ENCODE measurements at regions not wholly inside any gene's neighbourhood (a gene's known extent, or its start where the extent isn't known, plus 50 kb on each side); places are given as distances from the start of the nearest gene placed in this dataset.

GRCh38 chr11:115566180-115566764 is 62.1 kb upstream of the CADM1 start:
- no peak for ATAC-seq
- Histone ChIP-seq H3K4me3 (no peak overlapping the region), H3K9me3 (no peaks in the 10 kb centered on the region), H3K4me2 (no peak overlapping the region), H3K4me1 (no peaks in the 10 kb centered on the region), H3K27ac (no peak overlapping the region)
- no peak for TF ChIP-seq RFX5 (IDR thresholded peaks at IDR 0.05)
- TF ChIP-seq RAD21 (conservative IDR thresholded peaks at IDR 0.05 in 1 of 2, IDR thresholded peaks at IDR 0.05 in 1 of 2) = no peak
- no peak for TF ChIP-seq ZSCAN20 (CRISPR knock-in tag; IDR thresholded peaks at IDR 0.05)
- no peak for TF ChIP-seq ESRRA (IDR thresholded peaks at IDR 0.05; ENCODE audit: borderline replicate concordance, low read length)
- DNase-seq (ENCODE audit: low read depth in 1 of 2, low spot score in 1 of 2) = no peak
- FAIRE-seq = no peak
- WGBS (ENCODE audit: missing lambda C conversion rate) = 69% methylated on average over 9 of the region's 9 CpGs
- POLR2A ChIA-PET = no interaction called here
- CTCF ChIA-PET = no interaction called here

DNA sequence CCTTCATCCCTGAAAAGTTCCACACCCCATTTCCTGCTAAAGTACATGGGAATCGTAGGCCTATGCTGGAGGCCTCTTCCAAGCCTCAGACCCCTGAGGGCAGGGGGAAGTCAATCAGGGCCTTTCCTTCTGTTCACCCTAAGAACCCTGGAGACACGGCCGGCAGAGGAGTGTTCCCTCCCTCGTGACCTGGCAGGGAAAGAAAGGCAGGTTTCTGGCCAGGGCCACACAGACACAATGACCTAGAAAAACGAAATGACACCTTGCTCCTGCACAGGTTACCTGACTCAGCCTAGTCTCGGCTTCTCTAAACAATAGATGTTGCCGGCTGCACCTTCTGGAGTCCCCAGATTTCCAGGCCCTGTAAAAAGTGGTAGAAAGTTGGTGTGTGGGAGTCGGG is 60.6 kb upstream of the CADM1 start:
- no peak overlapping the region for H3K4me2 ChIP-seq
- TF ChIP-seq SREBF2 (IDR thresholded peaks at IDR 0.05) = no peak
- TF ChIP-seq, protein P1, sequence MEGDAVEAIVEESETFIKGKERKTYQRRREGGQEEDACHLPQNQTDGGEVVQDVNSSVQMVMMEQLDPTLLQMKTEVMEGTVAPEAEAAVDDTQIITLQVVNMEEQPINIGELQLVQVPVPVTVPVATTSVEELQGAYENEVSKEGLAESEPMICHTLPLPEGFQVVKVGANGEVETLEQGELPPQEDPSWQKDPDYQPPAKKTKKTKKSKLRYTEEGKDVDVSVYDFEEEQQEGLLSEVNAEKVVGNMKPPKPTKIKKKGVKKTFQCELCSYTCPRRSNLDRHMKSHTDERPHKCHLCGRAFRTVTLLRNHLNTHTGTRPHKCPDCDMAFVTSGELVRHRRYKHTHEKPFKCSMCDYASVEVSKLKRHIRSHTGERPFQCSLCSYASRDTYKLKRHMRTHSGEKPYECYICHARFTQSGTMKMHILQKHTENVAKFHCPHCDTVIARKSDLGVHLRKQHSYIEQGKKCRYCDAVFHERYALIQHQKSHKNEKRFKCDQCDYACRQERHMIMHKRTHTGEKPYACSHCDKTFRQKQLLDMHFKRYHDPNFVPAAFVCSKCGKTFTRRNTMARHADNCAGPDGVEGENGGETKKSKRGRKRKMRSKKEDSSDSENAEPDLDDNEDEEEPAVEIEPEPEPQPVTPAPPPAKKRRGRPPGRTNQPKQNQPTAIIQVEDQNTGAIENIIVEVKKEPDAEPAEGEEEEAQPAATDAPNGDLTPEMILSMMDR (IDR thresholded peaks at IDR 0.05) = no peak
- no peak for TF ChIP-seq JUNB (IDR thresholded peaks at IDR 0.05)
- TF ChIP-seq PHF8 (IDR thresholded peaks at IDR 0.05; ENCODE audit: borderline replicate concordance, low read depth) = no peak
- TF ChIP-seq REST (IDR thresholded peaks at IDR 0.05) = no peak
- TF ChIP-seq NFE2L2 (conservative IDR thresholded peaks at IDR 0.05; ENCODE audit: low read length) = no peak
- TF ChIP-seq KDM5A (IDR thresholded peaks at IDR 0.05) = no peak
- no peak for TF ChIP-seq CEBPB (IDR thresholded peaks at IDR 0.05)
- no peak for TF ChIP-seq EP300 (IDR thresholded peaks at IDR 0.05)
- TF ChIP-seq, protein P2, sequence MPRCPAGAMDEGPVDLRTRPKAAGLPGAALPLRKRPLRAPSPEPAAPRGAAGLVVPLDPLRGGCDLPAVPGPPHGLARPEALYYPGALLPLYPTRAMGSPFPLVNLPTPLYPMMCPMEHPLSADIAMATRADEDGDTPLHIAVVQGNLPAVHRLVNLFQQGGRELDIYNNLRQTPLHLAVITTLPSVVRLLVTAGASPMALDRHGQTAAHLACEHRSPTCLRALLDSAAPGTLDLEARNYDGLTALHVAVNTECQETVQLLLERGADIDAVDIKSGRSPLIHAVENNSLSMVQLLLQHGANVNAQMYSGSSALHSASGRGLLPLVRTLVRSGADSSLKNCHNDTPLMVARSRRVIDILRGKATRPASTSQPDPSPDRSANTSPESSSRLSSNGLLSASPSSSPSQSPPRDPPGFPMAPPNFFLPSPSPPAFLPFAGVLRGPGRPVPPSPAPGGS (IDR thresholded peaks at IDR 0.05) = no peak
- no peak for TF ChIP-seq MAFK (IDR thresholded peaks at IDR 0.05; ENCODE audit: partially characterized antibody)
- no peak for TF ChIP-seq TP53 (CRISPR knock-in tag; IDR thresholded peaks at IDR 0.05)
- no peak for TF ChIP-seq FOSL2 (IDR thresholded peaks at IDR 0.05)
- no peak for TF ChIP-seq FOSL2 (CRISPR knock-in tag; IDR thresholded peaks at IDR 0.05)
- TF ChIP-seq JUN (IDR thresholded peaks at IDR 0.05) = no peak
- TF ChIP-seq RCOR1 (IDR thresholded peaks at IDR 0.05; ENCODE audit: low read depth, low read length) = no peak
- TF ChIP-seq ZNF302 (CRISPR knock-in tag; IDR thresholded peaks at IDR 0.05) = no peak
- no peak for TF ChIP-seq RAD21 (conservative IDR thresholded peaks at IDR 0.05 in 1 of 2, IDR thresholded peaks at IDR 0.05 in 1 of 2)
- no peak for ATAC-seq
- DNase-seq (ENCODE audit: low read depth in 1 of 2, low spot score in 1 of 2) = no peak
- H3K4me1 ChIP-seq = no peaks in the 10 kb centered on the region
- H3K27ac ChIP-seq = no peak overlapping the region
- 47% methylated on average over 8 of the region's 8 CpGs for WGBS (ENCODE audit: missing lambda C conversion rate)
- no peak overlapping the region for H3K4me3 ChIP-seq
- FAIRE-seq = no peak
- H3K9me3 ChIP-seq = no peaks in the 10 kb centered on the region
- ChIA-PET POLR2A (no interaction called here), CTCF (no interaction called here)
